GM12865 (cell line): ENCODE measurements at regions not wholly inside any gene's neighbourhood (a gene's known extent, or its start where the extent isn't known, plus 50 kb on each side); places are given as distances from the start of the nearest gene placed in this dataset.

Experiments used
- DNase-seq: peaks from one replicate; pipeline ENCODE4 v3.0.0; 2010; ENCODE audit warnings: low read depth
- H3K4me3 ChIP-seq: 2 replicates; pipeline ENCODE4 v1.5.1; 2011; ENCODE audit warnings: mild to moderate bottlenecking, low read depth, low read length, control low read depth
- CTCF ChIP-seq: IDR thresholded peaks from 2 replicates; pipeline ENCODE4 v1.5.1; 2011; ENCODE audit warnings: low read length, control low read depth, low read depth, inconsistent platforms; ENCODE audit not compliant: insufficient read depth; ENCODE audit errors: missing control alignments

GRCh38 chr7:115475761-115476385, 554.0 kb downstream of the MDFIC start:
- no peak overlapping the region for H3K4me3 ChIP-seq
- DNase-seq: peak; percentile 33
- peak; percentile 30 for TF ChIP-seq CTCF

DNA sequence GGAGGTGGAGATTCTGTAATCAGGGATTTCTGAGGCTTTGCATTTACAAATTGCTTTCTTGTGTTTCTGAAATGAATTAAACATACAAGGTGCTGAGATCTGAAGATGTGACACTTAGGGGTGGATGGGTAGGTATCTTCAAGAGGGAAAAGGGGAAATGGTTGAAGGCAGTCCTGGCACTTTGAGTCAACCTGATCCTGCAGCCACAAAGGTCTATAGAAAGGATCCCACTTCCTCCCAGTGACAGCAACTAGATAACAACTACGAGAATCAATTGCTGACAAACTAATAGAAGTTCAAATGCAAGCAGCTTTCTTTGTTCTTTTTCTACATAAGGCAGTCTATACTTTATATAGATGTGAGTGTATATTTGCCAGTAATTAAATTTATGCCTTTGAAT, 553.3 kb downstream of the MDFIC start:
- TF ChIP-seq CTCF: no peak
- H3K4me3 ChIP-seq: no peak overlapping the region
- DNase-seq: no peak

DNA sequence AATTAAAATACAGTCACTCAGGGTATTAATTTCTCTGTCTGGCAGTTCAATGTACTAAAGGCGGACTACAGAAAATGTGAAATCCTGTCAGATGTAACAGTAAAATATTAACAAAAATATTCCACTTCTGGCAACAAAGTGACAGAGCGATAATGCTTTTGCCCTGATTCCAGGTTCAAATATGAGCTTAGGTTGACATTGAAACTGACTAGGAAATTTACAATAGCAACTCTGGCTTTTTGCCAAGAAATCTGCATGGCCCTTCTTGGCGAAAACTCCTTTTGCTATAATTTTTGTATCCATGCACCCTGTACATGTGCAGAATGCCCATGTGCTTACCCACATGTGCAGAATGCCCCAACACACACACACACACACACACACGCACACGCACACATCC, 552.2 kb downstream of the MDFIC start:
- DNase-seq: no peak
- no peak overlapping the region for H3K4me3 ChIP-seq
- TF ChIP-seq CTCF: no peak

- no peak for TF ChIP-seq CTCF
- DNase-seq: no peak
Observed at GRCh38 chr7:115471891-115472290, 550.0 kb downstream of the MDFIC start.

DNA sequence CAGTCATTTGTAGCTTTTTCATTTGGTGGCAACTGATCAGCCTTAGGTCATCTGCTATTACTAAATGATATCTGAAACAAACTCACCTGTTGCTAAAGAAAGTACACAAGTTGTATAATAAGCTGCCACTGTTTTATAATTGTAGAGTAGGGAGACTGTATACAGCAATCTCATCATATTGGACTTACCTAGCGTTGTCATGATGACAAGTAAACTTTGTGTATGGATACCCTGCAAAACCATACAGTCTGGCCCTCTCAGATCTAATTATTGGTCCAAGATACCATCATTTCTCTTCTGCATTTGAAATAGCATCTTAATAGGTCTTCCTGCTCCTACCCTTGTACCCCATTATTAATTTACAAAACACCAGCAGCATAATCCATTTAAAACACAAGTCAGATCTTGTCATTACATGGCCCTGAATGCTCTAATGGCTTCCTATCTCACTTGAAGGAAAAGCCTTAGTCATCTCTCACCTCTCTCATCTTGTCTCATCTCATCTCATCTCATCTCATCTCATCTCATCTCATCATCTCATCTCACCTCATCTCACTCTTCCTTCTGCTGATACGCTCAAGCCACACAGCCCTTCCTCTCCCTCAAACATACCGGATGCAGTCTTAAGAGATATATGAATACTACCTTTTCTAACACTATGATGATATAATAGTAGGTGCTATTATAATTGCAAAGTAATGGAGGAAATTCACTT, 540.6 kb downstream of the MDFIC start:
- no peak for TF ChIP-seq CTCF
- H3K4me3 ChIP-seq: no peak overlapping the region
- no peak for DNase-seq

More at GRCh38 chr7:115471891-115472290, 550.0 kb downstream of the MDFIC start:
- H3K4me3 ChIP-seq: no peak overlapping the region

DNA sequence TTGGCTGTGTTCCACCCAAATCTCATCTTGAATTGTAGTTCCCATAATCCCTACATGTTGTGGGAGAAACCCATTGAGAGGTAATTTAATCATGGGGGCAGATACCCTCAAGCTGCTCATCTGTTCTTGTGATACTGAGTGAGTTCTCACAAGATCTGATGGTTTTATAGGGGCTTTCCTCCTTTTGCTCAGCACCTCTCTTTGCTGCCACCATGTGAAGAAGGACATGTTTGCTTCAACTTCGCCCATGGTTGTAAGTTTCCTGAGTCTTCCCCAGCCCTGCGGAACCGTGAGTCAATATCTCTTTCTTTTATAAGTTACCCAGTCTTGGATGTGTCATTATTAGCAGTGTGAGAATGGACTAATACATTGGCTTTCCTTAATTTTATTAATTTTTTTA, 527.8 kb downstream of the MDFIC start:
- no peak overlapping the region for H3K4me3 ChIP-seq
- no peak for TF ChIP-seq CTCF
- no peak for DNase-seq
